ENCODE measurements at regions not wholly inside any gene's neighbourhood (a gene's known extent, or its start where the extent isn't known, plus 50 kb on each side); places are given as distances from the start of the nearest gene placed in this dataset.

- DNase-seq (ENCODE audit: low read depth in 4 of 4, low spot score in 3 of 4) = no peak
Measured at GRCh38 chr2:11920993-11921583, 174.7 kb downstream of the LPIN1 start.

GRCh38 chr2:11922294-11922693 is 175.9 kb downstream of the LPIN1 start:
- no peak for DNase-seq (ENCODE audit: low read depth in 4 of 4, low spot score in 3 of 4)

- DNase-seq (ENCODE audit: low read depth in 4 of 4, low spot score in 3 of 4) = no peak
Measured at GRCh38 chr2:11923935-11924334, 177.5 kb downstream of the LPIN1 start.

- DNase-seq (ENCODE audit: low read depth in 4 of 4, low spot score in 3 of 4) = no peak
Measured at GRCh38 chr2:11925295-11926066, 179.0 kb downstream of the LPIN1 start.

GRCh38 chr2:11930211-11930761 is 183.9 kb downstream of the LPIN1 start:
- peak; percentile 20 to 36 (median 36) for DNase-seq (ENCODE audit: low read depth in 4 of 4, low spot score in 3 of 4)

GRCh38 chr2:11932048-11932512 is 185.6 kb downstream of the LPIN1 start:
- no peak for DNase-seq (ENCODE audit: low read depth in 4 of 4, low spot score in 3 of 4)

GRCh38 chr2:11932962-11933361 is 186.5 kb downstream of the LPIN1 start:
- DNase-seq (ENCODE audit: low read depth in 4 of 4, low spot score in 3 of 4) = no peak

- DNase-seq (ENCODE audit: low read depth in 4 of 4, low spot score in 3 of 4) = no peak
Measured at GRCh38 chr2:11933854-11934253, 187.4 kb downstream of the LPIN1 start.

GRCh38 chr2:11936761-11937160 is 190.3 kb downstream of the LPIN1 start:
- DNase-seq (ENCODE audit: low read depth in 4 of 4, low spot score in 3 of 4) = no peak

GRCh38 chr2:11938196-11938595 is 191.8 kb downstream of the LPIN1 start:
- DNase-seq (ENCODE audit: low read depth in 4 of 4, low spot score in 3 of 4) = no peak

GRCh38 chr2:11939523-11939922 is 193.1 kb downstream of the LPIN1 start:
- DNase-seq (ENCODE audit: low read depth in 4 of 4, low spot score in 3 of 4) = no peak

- DNase-seq (ENCODE audit: low read depth in 4 of 4, low spot score in 3 of 4) = no peak
Measured at GRCh38 chr2:11940121-11940743, 193.8 kb downstream of the LPIN1 start.

- DNase-seq (ENCODE audit: low read depth in 4 of 4, low spot score in 3 of 4) = no peak
Measured at GRCh38 chr2:11940799-11941198, 194.4 kb downstream of the LPIN1 start.

- no peak for DNase-seq (ENCODE audit: low read depth in 4 of 4, low spot score in 3 of 4)
Measured at GRCh38 chr2:11941201-11942177, 195.1 kb downstream of the LPIN1 start.

GRCh38 chr2:11942178-11942569 is 195.7 kb downstream of the LPIN1 start:
- no peak for DNase-seq (ENCODE audit: low read depth in 4 of 4, low spot score in 3 of 4)

- DNase-seq (ENCODE audit: low read depth in 4 of 4, low spot score in 3 of 4) = no peak
Measured at GRCh38 chr2:11944311-11944710, 197.9 kb downstream of the LPIN1 start.

- no peak for DNase-seq (ENCODE audit: low read depth in 4 of 4, low spot score in 3 of 4)
Measured at GRCh38 chr2:11945139-11946126, 199.0 kb downstream of the LPIN1 start.

GRCh38 chr2:11947956-11948355 is 201.5 kb downstream of the LPIN1 start:
- DNase-seq (ENCODE audit: low read depth in 4 of 4, low spot score in 3 of 4) = no peak

All from left renal pelvis (tissue), 4 donors.